GM23248 (cell line): ENCODE measurements at regions not wholly inside any gene's neighbourhood (a gene's known extent, or its start where the extent isn't known, plus 50 kb on each side); places are given as distances from the start of the nearest gene placed in this dataset.

Experiments
- EZH2 ChIP-seq: fragments of 200-600 bp; sonication (generic); IDR thresholded peaks from 2 replicates; pipeline ENCODE4 v1.6.1; 2018; ENCODE audit warnings: antibody characterized with exemption, mild to moderate bottlenecking; ENCODE audit not compliant: insufficient read depth, poor library complexity, severe bottlenecking
- EZH2phosphoT487 ChIP-seq: fragments of 200-600 bp; sonication (generic); IDR thresholded peaks from 2 replicates; pipeline ENCODE4 v1.6.1; 2018; ENCODE audit warnings: antibody characterized with exemption, moderate library complexity, mild to moderate bottlenecking, low read depth; ENCODE audit not compliant: insufficient read depth

- no peak for TF ChIP-seq EZH2phosphoT487
- no peak for TF ChIP-seq EZH2
Observed at GRCh38 chr12:131220331-131220685, 266.6 kb downstream of the ADGRD1 start.
